ENCODE measurements at regions not wholly inside any gene's neighbourhood (a gene's known extent, or its start where the extent isn't known, plus 50 kb on each side); places are given as distances from the start of the nearest gene placed in this dataset.
A peak's percentile ranks its signal among the peaks of the same experiment; 100 is the strongest.

DNA sequence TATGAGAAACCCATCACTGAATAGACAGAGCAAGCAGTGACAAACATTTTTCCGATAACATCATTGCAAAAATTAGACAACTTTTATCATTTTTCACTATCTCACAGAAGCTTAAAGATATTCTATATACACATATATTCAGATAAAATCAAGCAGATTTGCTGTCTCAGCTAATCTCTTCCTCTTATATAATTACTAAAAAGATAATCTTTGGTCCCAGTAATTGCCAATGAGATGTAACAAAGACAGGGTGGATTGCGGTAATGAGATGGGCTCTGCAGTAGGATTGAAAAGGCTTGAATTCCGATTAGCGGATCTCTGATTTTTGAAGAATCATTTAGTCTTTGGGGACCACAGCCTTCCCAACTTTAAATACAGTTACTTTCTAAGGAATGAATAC is 63.5 kb downstream of the SYT4 start:
- no peak for TF ChIP-seq CTCF (IDR thresholded peaks at IDR 0.05; ENCODE audit: insufficient read depth, missing control alignments)
- DNase-seq (ENCODE audit: insufficient read length, low spot score) = peak; percentile 41
- FAIRE-seq = peak; percentile 96

DNA sequence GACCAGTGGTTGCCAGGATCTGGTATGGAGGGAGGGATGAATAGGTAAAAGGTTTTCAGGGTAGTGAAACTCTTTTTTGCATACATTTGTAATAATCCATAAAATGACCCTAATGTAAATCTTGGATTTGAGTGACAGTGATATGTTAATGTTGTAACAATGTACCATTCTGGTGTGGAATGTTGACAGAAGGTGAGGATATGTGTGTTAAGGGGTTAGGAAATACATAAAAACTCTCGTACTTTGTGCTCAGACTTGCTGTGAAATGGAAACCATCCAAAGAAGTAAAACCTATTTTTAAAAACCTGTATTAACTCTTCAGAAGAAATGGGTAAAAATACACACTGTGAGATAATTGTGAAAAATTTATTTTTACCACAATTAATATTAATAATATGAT is 66.2 kb downstream of the SYT4 start:
- no peak for TF ChIP-seq CTCF (IDR thresholded peaks at IDR 0.05; ENCODE audit: insufficient read depth, missing control alignments)
- DNase-seq (ENCODE audit: insufficient read length, low spot score) (no peak), FAIRE-seq (peak; percentile 80)

GRCh38 chr18:43195421-43195820 is 79.9 kb upstream of the RIT2 start:
- TF ChIP-seq CTCF (IDR thresholded peaks at IDR 0.05; ENCODE audit: insufficient read depth, missing control alignments) = no peak
- FAIRE-seq = peak; percentile 29
- DNase-seq (ENCODE audit: insufficient read length, low spot score) = no peak

GRCh38 chr18:43193336-43193735 is 77.9 kb upstream of the RIT2 start:
- FAIRE-seq = no peak

DNA sequence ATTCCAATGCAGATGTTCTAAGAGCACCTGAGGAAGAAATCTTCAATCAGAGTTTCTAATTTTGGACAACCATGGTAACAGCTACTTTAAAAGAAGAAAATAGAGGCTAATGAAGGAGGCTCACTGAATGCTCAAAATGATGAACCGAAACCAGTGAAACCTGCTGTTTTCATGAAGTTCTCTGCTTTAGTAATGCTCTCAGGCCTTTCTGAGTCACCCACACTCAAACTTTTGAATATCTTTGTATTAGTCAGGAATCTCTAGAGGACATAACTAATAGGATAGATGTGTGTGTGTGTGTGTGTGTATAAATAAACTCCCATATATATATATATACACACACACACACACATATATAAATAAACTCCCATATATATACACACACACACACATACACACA is 76.9 kb upstream of the RIT2 start:
- DNase-seq (ENCODE audit: insufficient read length, low spot score) (no peak), FAIRE-seq (no peak)
- no peak for TF ChIP-seq CTCF (IDR thresholded peaks at IDR 0.05; ENCODE audit: insufficient read depth, missing control alignments)

More at GRCh38 chr18:43193336-43193735, 77.9 kb upstream of the RIT2 start:
- no peak for TF ChIP-seq CTCF (IDR thresholded peaks at IDR 0.05; ENCODE audit: insufficient read depth, missing control alignments)
- no peak for DNase-seq (ENCODE audit: insufficient read length, low spot score)

DNA sequence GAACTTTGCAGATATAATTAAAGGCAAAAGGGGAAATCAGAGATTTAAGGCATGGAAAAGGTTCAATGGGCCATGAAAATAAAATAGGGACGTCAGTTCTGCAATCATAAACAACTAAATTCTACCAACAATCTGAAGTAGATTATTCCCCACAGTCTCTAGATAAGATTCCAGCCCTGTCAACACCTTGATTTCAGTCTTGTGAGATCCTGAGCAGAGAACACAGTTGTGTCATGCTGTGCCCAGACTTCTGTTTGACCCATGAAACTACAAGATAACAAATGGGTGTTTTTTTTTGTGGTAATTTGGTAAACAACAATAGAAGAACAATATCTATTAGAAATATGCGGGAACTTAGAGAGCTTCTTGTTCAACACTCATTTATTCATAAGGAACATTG is 66.2 kb upstream of the RIT2 start:
- no peak for DNase-seq (ENCODE audit: insufficient read length, low spot score)
- peak; percentile 70 for FAIRE-seq
- TF ChIP-seq CTCF (IDR thresholded peaks at IDR 0.05; ENCODE audit: insufficient read depth, missing control alignments) = no peak

DNA sequence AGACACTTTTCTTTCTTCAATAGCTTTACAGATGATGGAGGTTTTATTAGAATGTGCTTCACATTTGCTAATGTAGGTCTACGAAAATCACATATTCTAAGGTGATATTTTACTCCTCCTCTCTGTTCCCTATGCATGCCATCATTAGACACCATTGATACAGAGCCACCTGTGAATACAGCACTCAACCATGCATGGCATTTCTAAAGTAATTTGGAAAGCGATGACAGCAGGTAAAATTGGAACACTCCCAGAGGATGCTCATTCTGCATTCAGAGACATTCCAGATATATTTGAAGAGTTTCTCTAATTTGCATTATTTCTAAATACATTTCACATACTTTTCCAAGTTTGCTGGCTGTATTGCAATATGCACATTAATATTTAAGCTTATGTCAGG is 65.3 kb upstream of the RIT2 start:
- DNase-seq (ENCODE audit: insufficient read length, low spot score) (no peak), FAIRE-seq (no peak)
- TF ChIP-seq CTCF (IDR thresholded peaks at IDR 0.05; ENCODE audit: insufficient read depth, missing control alignments) = no peak
